ENCODE measurements at regions not wholly inside any gene's neighbourhood (a gene's known extent, or its start where the extent isn't known, plus 50 kb on each side); places are given as distances from the start of the nearest gene placed in this dataset.

DNA sequence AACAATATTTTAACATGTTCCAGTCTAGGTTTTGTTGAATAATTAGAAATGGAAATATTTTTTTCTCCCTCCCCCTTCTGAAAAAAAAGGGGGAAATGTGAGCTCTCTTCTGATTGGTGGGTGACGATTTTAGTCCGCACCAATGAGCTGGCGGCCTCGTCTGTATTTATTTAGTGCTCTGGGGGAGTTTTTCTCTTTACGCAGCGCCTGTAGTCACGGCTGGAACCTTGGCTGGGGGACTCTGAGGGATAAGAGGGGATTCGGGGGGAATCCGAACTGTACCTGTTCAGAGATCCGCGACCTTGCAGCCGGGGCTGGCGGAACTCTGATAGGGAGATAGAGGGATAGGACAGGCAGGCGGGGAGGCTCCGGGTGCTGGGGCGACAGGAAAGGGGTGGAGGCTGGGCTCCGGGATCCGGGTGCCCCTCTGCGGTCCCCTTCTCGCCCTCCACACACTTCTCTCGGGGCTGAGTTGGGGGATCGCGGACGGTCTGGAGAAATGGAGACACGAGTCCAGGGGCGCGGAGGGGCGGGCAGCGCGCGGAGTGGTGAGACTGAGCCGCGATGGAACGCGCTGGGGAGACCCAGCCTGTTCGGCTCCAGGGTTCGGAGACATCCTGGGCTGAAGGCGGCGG is 99.7 kb upstream of the HSD17B12 start:
- ChIA-PET POLR2A (no interaction called here), CTCF (no interaction called here)
- Mint-ChIP-seq H3K27me3 (ENCODE audit: insufficient read depth, unreplicated experiment) (peaks cover 49% of the 10 kb centered on the region), H3K27ac (ENCODE audit: unreplicated experiment) (no peak overlapping the region), H3K36me3 (ENCODE audit: insufficient read depth, unreplicated experiment) (peaks cover 8% of the 10 kb centered on the region), H3K4me3 (ENCODE audit: unreplicated experiment) (peak overlapping the region; percentile 75), H3K4me1 (ENCODE audit: low read depth, unreplicated experiment) (peaks cover 15% of the 10 kb centered on the region), H3K9me3 (ENCODE audit: unreplicated experiment) (no peaks in the 10 kb centered on the region)
- peaks cover 4% of the 10 kb centered on the region for H3K27me3 ChIP-seq (replicated peaks; ENCODE audit: control insufficient read depth, insufficient read depth, low read length)
- H3K9me3 ChIP-seq: no peaks in the 10 kb centered on the region
- BruUV-seq (replicated peaks): no TSS peak
- no peak for TF ChIP-seq CTCF (IDR thresholded peaks at IDR 0.05; ENCODE audit: insufficient read depth in 1 of 2, low read depth in 1 of 2, low read length in 1 of 2, severe bottlenecking in 1 of 2, unreplicated experiment in 1 of 2)
- intact Hi-C loops (cut with micrococcal nuclease; ENCODE audit: unreplicated experiment): no loop called here
- no peaks in the 10 kb centered on the region for H3K36me3 ChIP-seq (ENCODE audit: control insufficient read depth, insufficient read depth, low read length)
- DNase-seq: no peak
- H3K4me1 ChIP-seq: no peaks in the 10 kb centered on the region
- no peak overlapping the region for H3K4me3 ChIP-seq (ENCODE audit: low read depth, low read length)

DNA sequence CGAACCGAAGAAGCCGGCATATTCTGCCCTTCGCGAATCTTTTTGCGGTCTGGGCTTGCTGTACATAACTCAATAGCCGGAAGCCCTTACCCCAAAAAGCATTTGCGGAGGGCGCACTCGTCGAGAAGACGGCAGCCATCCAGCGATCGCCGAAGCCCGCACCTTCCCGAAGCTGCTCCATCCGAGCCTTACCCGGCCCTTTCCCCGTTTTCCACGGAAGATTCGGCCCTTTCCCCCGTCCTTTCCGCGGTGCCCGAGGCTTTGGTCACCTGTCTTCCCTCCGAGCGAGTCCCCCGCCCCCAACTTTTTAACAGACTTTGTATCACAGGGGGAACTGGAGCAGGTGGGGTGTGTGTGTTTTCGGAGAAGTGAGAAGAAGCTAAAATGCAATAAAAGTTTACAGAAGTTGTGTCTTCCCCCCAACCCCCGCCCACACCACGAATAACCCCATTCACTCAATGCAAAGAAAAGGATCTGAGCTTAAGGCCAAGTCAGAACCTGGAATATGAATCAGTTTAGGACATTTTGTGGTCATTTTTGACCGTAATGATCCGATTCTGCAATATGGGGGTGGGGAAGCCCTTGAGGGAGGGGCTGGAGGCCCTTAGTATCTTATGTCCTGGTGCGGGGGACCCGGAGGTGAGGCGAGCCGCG is 99.0 kb upstream of the HSD17B12 start:
- H3K4me3 ChIP-seq (ENCODE audit: low read depth, low read length): no peak overlapping the region
- BruUV-seq (replicated peaks): no TSS peak
- H3K36me3 ChIP-seq (ENCODE audit: control insufficient read depth, insufficient read depth, low read length): no peaks in the 10 kb centered on the region
- DNase-seq: no peak
- no peaks in the 10 kb centered on the region for H3K9me3 Mint-ChIP-seq (ENCODE audit: unreplicated experiment)
- H3K9me3 ChIP-seq: no peaks in the 10 kb centered on the region
- H3K27me3 ChIP-seq (replicated peaks; ENCODE audit: control insufficient read depth, insufficient read depth, low read length): peaks cover 3% of the 10 kb centered on the region
- ChIA-PET CTCF (no interaction called here), POLR2A (no interaction called here)
- H3K27ac Mint-ChIP-seq (ENCODE audit: unreplicated experiment): no peak overlapping the region
- H3K4me1 Mint-ChIP-seq (ENCODE audit: low read depth, unreplicated experiment): peaks cover 9% of the 10 kb centered on the region
- TF ChIP-seq CTCF (IDR thresholded peaks at IDR 0.05; ENCODE audit: insufficient read depth in 1 of 2, low read depth in 1 of 2, low read length in 1 of 2, severe bottlenecking in 1 of 2, unreplicated experiment in 1 of 2): no peak
- H3K36me3 Mint-ChIP-seq (ENCODE audit: insufficient read depth, unreplicated experiment): peaks cover 6% of the 10 kb centered on the region
- H3K27me3 Mint-ChIP-seq (ENCODE audit: insufficient read depth, unreplicated experiment): peaks cover 44% of the 10 kb centered on the region
- no peak overlapping the region for H3K4me3 Mint-ChIP-seq (ENCODE audit: unreplicated experiment)
- intact Hi-C loops (cut with micrococcal nuclease; ENCODE audit: unreplicated experiment): no loop called here
- no peaks in the 10 kb centered on the region for H3K4me1 ChIP-seq

GRCh38 chr11:43582024-43582862 is 98.3 kb upstream of the HSD17B12 start:
- Mint-ChIP-seq H3K27me3 (ENCODE audit: insufficient read depth, unreplicated experiment) (peaks cover 39% of the 10 kb centered on the region), H3K4me1 (ENCODE audit: low read depth, unreplicated experiment) (peaks cover 1% of the 10 kb centered on the region), H3K36me3 (ENCODE audit: insufficient read depth, unreplicated experiment) (no peaks in the 10 kb centered on the region), H3K9me3 (ENCODE audit: unreplicated experiment) (no peaks in the 10 kb centered on the region), H3K4me3 (ENCODE audit: unreplicated experiment) (no peak overlapping the region), H3K27ac (ENCODE audit: unreplicated experiment) (no peak overlapping the region)
- peaks cover 3% of the 10 kb centered on the region for H3K27me3 ChIP-seq (replicated peaks; ENCODE audit: control insufficient read depth, insufficient read depth, low read length)
- DNase-seq: no peak
- intact Hi-C loops (cut with micrococcal nuclease; ENCODE audit: unreplicated experiment): no loop called here
- no peak for TF ChIP-seq CTCF (IDR thresholded peaks at IDR 0.05; ENCODE audit: insufficient read depth in 1 of 2, low read depth in 1 of 2, low read length in 1 of 2, severe bottlenecking in 1 of 2, unreplicated experiment in 1 of 2)
- no peaks in the 10 kb centered on the region for H3K36me3 ChIP-seq (ENCODE audit: control insufficient read depth, insufficient read depth, low read length)
- no peak overlapping the region for H3K4me3 ChIP-seq (ENCODE audit: low read depth, low read length)
- CTCF ChIA-PET: no interaction called here
- no TSS peak for BruUV-seq (replicated peaks)
- POLR2A ChIA-PET: no interaction called here
- H3K4me1 ChIP-seq: no peaks in the 10 kb centered on the region
- no peaks in the 10 kb centered on the region for H3K9me3 ChIP-seq
